ENCODE measurements at regions not wholly inside any gene's neighbourhood (a gene's known extent, or its start where the extent isn't known, plus 50 kb on each side); places are given as distances from the start of the nearest gene placed in this dataset.

- DNase-seq (ENCODE audit: low spot score) = peak; percentile 46
- peak; percentile 41 for TF ChIP-seq CTCF (IDR thresholded peaks at IDR 0.05; ENCODE audit: extremely low read depth, missing control alignments)
Measured at GRCh38 chr9:85142968-85143367, 473.4 kb downstream of the NTRK2 start.

- no peak for TF ChIP-seq CTCF (IDR thresholded peaks at IDR 0.05; ENCODE audit: extremely low read depth, missing control alignments)
Measured at GRCh38 chr9:85142496-85142911, 473.0 kb downstream of the NTRK2 start.

GRCh38 chr9:85137696-85138095, 468.2 kb downstream of the NTRK2 start:
- TF ChIP-seq CTCF (IDR thresholded peaks at IDR 0.05; ENCODE audit: extremely low read depth, missing control alignments) = no peak
- no peak for DNase-seq (ENCODE audit: low spot score)

More at GRCh38 chr9:85142496-85142911, 473.0 kb downstream of the NTRK2 start:
- no peak for DNase-seq (ENCODE audit: low spot score)

GRCh38 chr9:85136987-85137386, 467.5 kb downstream of the NTRK2 start:
- no peak for DNase-seq (ENCODE audit: low spot score)
- no peak for TF ChIP-seq CTCF (IDR thresholded peaks at IDR 0.05; ENCODE audit: extremely low read depth, missing control alignments)

GRCh38 chr9:85136507-85136906, 467.0 kb downstream of the NTRK2 start:
- DNase-seq (ENCODE audit: low spot score) = no peak
- TF ChIP-seq CTCF (IDR thresholded peaks at IDR 0.05; ENCODE audit: extremely low read depth, missing control alignments) = no peak

- DNase-seq (ENCODE audit: low spot score) = no peak
Measured at GRCh38 chr9:85130764-85131163, 461.2 kb downstream of the NTRK2 start.

GRCh38 chr9:85130260-85130659, 460.7 kb downstream of the NTRK2 start:
- peak; percentile 23 for DNase-seq (ENCODE audit: low spot score)
- no peak for TF ChIP-seq CTCF (IDR thresholded peaks at IDR 0.05; ENCODE audit: extremely low read depth, missing control alignments)

More at GRCh38 chr9:85130764-85131163, 461.2 kb downstream of the NTRK2 start:
- TF ChIP-seq CTCF (IDR thresholded peaks at IDR 0.05; ENCODE audit: extremely low read depth, missing control alignments) = no peak
